ENCODE measurements at regions not wholly inside any gene's neighbourhood (a gene's known extent, or its start where the extent isn't known, plus 50 kb on each side); places are given as distances from the start of the nearest gene placed in this dataset.

GRCh38 chr12:13486794-13487193, 290.3 kb downstream of the EMP1 start:
- POLR2A ChIA-PET = no interaction called here
- ATAC-seq (no peak), DNase-seq (ENCODE audit: low read depth, low spot score) (no peak)
- no peaks in the 10 kb centered on the region for H3K27me3 ChIP-seq (ENCODE audit: insufficient read depth, low read length)
- no peak overlapping the region for H2AFZ ChIP-seq (ENCODE audit: low read depth, low read length, poor library complexity, severe bottlenecking)
- intact Hi-C loops (cut with micrococcal nuclease) = no loop called here
- H3K4me3 ChIP-seq (replicated peaks in 1 of 2; ENCODE audit: low read depth in 1 of 2, low read length in 2 of 2) = no peak overlapping the region
- no peaks in the 10 kb centered on the region for H4K20me1 ChIP-seq (ENCODE audit: insufficient read depth)
- no peaks in the 10 kb centered on the region for H3K9me3 ChIP-seq (ENCODE audit: control insufficient read depth in 1 of 2, insufficient read depth in 1 of 2, low read depth in 1 of 2, low read length in 2 of 2)
- H3K4me2 ChIP-seq (ENCODE audit: low read length) = no peak overlapping the region
- no peak overlapping the region for H3K9ac ChIP-seq (ENCODE audit: low read length)
- TF ChIP-seq ZFX (IDR thresholded peaks at IDR 0.05) (no peak), EZH2 (IDR thresholded peaks at IDR 0.05) (no peak), JUND (IDR thresholded peaks at IDR 0.05) (no peak), SRF (IDR thresholded peaks at IDR 0.05; ENCODE audit: low read depth) (no peak), CBX3 (IDR thresholded peaks at IDR 0.05; ENCODE audit: low read depth) (no peak)
- CTCF ChIA-PET = no interaction called here
- no peaks in the 10 kb centered on the region for H3K36me3 ChIP-seq (ENCODE audit: control insufficient read depth in 1 of 2, insufficient read depth in 2 of 2, low read length in 2 of 2)
- BruUV-seq (replicated peaks) = no TSS peak
- no peaks in the 10 kb centered on the region for H3K4me1 ChIP-seq (ENCODE audit: control insufficient read depth in 1 of 2, insufficient read depth in 2 of 2, low read length in 2 of 2)
- H3K27ac ChIP-seq (ENCODE audit: low read depth, low read length) = no peak overlapping the region
- no peaks in the 10 kb centered on the region for H3K9me2 ChIP-seq (ENCODE audit: insufficient read depth)
- RAD21 ChIA-PET (ENCODE audit: low non-redundant PET in 1 of 2, low total read pairs in 2 of 2, uncharacterized antibody in 2 of 2, unreplicated experiment in 2 of 2) = no interaction called here
- H3K79me2 ChIP-seq (ENCODE audit: insufficient read depth, low read length) = no peaks in the 10 kb centered on the region

- H3K9me2 ChIP-seq (ENCODE audit: insufficient read depth) = no peaks in the 10 kb centered on the region
- H3K36me3 ChIP-seq (ENCODE audit: control insufficient read depth in 1 of 2, insufficient read depth in 2 of 2, low read length in 2 of 2) = no peaks in the 10 kb centered on the region
- no peaks in the 10 kb centered on the region for H3K27me3 ChIP-seq (ENCODE audit: insufficient read depth, low read length)
- ATAC-seq = no peak
- DNase-seq (ENCODE audit: low read depth, low spot score) = no peak
- no peak overlapping the region for H3K9ac ChIP-seq (ENCODE audit: low read length)
- no peaks in the 10 kb centered on the region for H4K20me1 ChIP-seq (ENCODE audit: insufficient read depth)
- POLR2A ChIA-PET = no interaction called here
- H3K4me3 ChIP-seq (replicated peaks in 1 of 2; ENCODE audit: low read depth in 1 of 2, low read length in 2 of 2) = no peak overlapping the region
- no peaks in the 10 kb centered on the region for H3K79me2 ChIP-seq (ENCODE audit: insufficient read depth, low read length)
- H3K9me3 ChIP-seq (ENCODE audit: control insufficient read depth in 1 of 2, insufficient read depth in 1 of 2, low read depth in 1 of 2, low read length in 2 of 2) = no peaks in the 10 kb centered on the region
- no peak overlapping the region for H2AFZ ChIP-seq (ENCODE audit: low read depth, low read length, poor library complexity, severe bottlenecking)
- CTCF ChIA-PET = no interaction called here
- no peaks in the 10 kb centered on the region for H3K4me1 ChIP-seq (ENCODE audit: control insufficient read depth in 1 of 2, insufficient read depth in 2 of 2, low read length in 2 of 2)
- intact Hi-C loops (cut with micrococcal nuclease) = no loop called here
- RAD21 ChIA-PET (ENCODE audit: low non-redundant PET in 1 of 2, low total read pairs in 2 of 2, uncharacterized antibody in 2 of 2, unreplicated experiment in 2 of 2) = no interaction called here
- BruUV-seq (replicated peaks) = no TSS peak
- no peak overlapping the region for H3K27ac ChIP-seq (ENCODE audit: low read depth, low read length)
- no peak for TF ChIP-seq EZH2 (IDR thresholded peaks at IDR 0.05)
- TF ChIP-seq ATF3 (IDR thresholded peaks at IDR 0.05) = no peak
- no peak for TF ChIP-seq REST (IDR thresholded peaks at IDR 0.05; ENCODE audit: low read depth)
- TF ChIP-seq ZFX (IDR thresholded peaks at IDR 0.05) = no peak
- TF ChIP-seq ZNF274 (IDR thresholded peaks at IDR 0.05; ENCODE audit: low read depth, low read length) = no peak
- no peak for TF ChIP-seq ELF1 (IDR thresholded peaks at IDR 0.05; ENCODE audit: borderline replicate concordance, low read depth)
- TF ChIP-seq RAD21 (IDR thresholded peaks at IDR 0.05; ENCODE audit: low read depth) = no peak
- TF ChIP-seq JUND (IDR thresholded peaks at IDR 0.05) = no peak
- TF ChIP-seq CEBPB (IDR thresholded peaks at IDR 0.05; ENCODE audit: low read depth) = no peak
- TF ChIP-seq EGR1 (IDR thresholded peaks at IDR 0.05; ENCODE audit: low read depth) = no peak
- no peak for TF ChIP-seq FOSL1 (IDR thresholded peaks at IDR 0.05; ENCODE audit: low read depth)
- no peak for TF ChIP-seq SP1 (IDR thresholded peaks at IDR 0.05; ENCODE audit: low read depth)
- no peak for TF ChIP-seq YY1 (IDR thresholded peaks at IDR 0.05; ENCODE audit: extremely low read depth, insufficient replicate concordance, low read depth, low read length)
- TF ChIP-seq POLR2A (IDR thresholded peaks at IDR 0.05; ENCODE audit: borderline replicate concordance, extremely low read depth, insufficient read depth, insufficient read length) = no peak
- H3K4me2 ChIP-seq (ENCODE audit: low read length) = no peak overlapping the region
These were observed 282.2 kb downstream of the EMP1 start for GRCh38 chr12:13478650-13479181.

Measured in HCT116 (cell line).